IMR-90 (cell line): ENCODE measurements at regions not wholly inside any gene's neighbourhood (a gene's known extent, or its start where the extent isn't known, plus 50 kb on each side); places are given as distances from the start of the nearest gene placed in this dataset.

Source experiments
- ATAC-seq: fragments of 200-7000 bp; cut with Tn5 transposase; 2 replicates; pipeline ENCODE4 v1.9.1; 2020; ENCODE audit warnings: low read depth, mild to moderate bottlenecking, moderate library complexity
- BruUV-seq: library from RNA; stranded (reverse); fragments of 400-500 nt; replicated peaks from 2 replicates; lab custom pipeline; 2021; lab: Mats Ljungman, UMichigan
- CTCF ChIA-PET: fragments of 300-600 bp; formaldehyde crosslinking; extraction: SDS; loops from one replicate; lab custom pipeline; 2021; ENCODE audit warnings: antibody characterized with exemption; lab: Yijun Ruan, JAX
- POLR2A ChIA-PET: fragments of 300-600 bp; sonication (Branson Sonifier 250); formaldehyde crosslinking; loops from one replicate; lab custom pipeline; 2022; ENCODE audit warnings: antibody characterized with exemption; ENCODE audit not compliant: unreplicated experiment; lab: Charles Lee
- DNase-seq: peaks from one replicate; pipeline ENCODE4 v3.0.0; 2013
- H2AFZ ChIP-seq: replicated peaks from 2 replicates; pipeline ENCODE3; 2013; ENCODE audit warnings: low read length, mild to moderate bottlenecking; ENCODE audit not compliant: poor library complexity
- H2AK5ac ChIP-seq: 2 replicates; pipeline ENCODE4 v1.6.1; 2013; ENCODE audit warnings: low read depth, low read length, inconsistent platforms
- H2AK9ac ChIP-seq: replicated peaks from 2 replicates; pipeline ENCODE3; 2013; ENCODE audit warnings: mild to moderate bottlenecking, low read depth, low read length, moderate library complexity; ENCODE audit not compliant: poor library complexity
- H2BK120ac ChIP-seq: 2 replicates; pipeline ENCODE4 v1.6.1; 2013; ENCODE audit warnings: low read depth, low read length, inconsistent platforms
- H2BK15ac ChIP-seq: 3 replicates; pipeline ENCODE4 v1.6.1; 2013; ENCODE audit warnings: low read depth, low read length, inconsistent platforms
- H2BK20ac ChIP-seq: 2 replicates; pipeline ENCODE4 v1.6.1; 2013; ENCODE audit warnings: low read depth, mild to moderate bottlenecking, inconsistent platforms, low read length, moderate library complexity
- H2BK5ac ChIP-seq: 2 replicates; pipeline ENCODE4 v1.6.1; 2013; ENCODE audit warnings: mild to moderate bottlenecking, low read depth, low read length, inconsistent platforms; ENCODE audit not compliant: poor library complexity, severe bottlenecking
- H3K14ac ChIP-seq: replicated peaks from 2 replicates; pipeline ENCODE4 v1.6.1; 2013; ENCODE audit warnings: low read depth, low read length, inconsistent platforms
- H3K18ac ChIP-seq: 2 replicates; pipeline ENCODE4 v1.6.1; 2013; ENCODE audit warnings: low read depth, low read length, control low read depth
- H3K23ac ChIP-seq: 2 replicates; pipeline ENCODE4 v1.6.1; 2013; ENCODE audit warnings: low read depth, low read length, inconsistent platforms
- H3K27ac ChIP-seq: 2 replicates; pipeline ENCODE4 v1.5.1; 2013; ENCODE audit warnings: mild to moderate bottlenecking, control low read depth, low read length; ENCODE audit not compliant: insufficient read depth
- H3K27me3 ChIP-seq: 2 replicates; pipeline ENCODE4 v1.6.1; 2013; ENCODE audit warnings: low read length; ENCODE audit not compliant: control insufficient read depth, insufficient read depth
- H3K36me3 ChIP-seq: 2 replicates; pipeline ENCODE4 v1.6.1; 2013; ENCODE audit warnings: low read length, mixed read lengths; ENCODE audit not compliant: control insufficient read depth, insufficient read depth
- H3K4ac ChIP-seq: 2 replicates; pipeline ENCODE4 v1.6.1; 2013; ENCODE audit warnings: low read depth, low read length, inconsistent platforms
- H3K4me1 ChIP-seq: 2 replicates; pipeline ENCODE4 v1.6.1; 2013; ENCODE audit warnings: low read length, mixed read lengths; ENCODE audit not compliant: control insufficient read depth, insufficient read depth
- H3K4me2 ChIP-seq: 2 replicates; pipeline ENCODE4 v1.6.1; 2013; ENCODE audit warnings: low read depth, mild to moderate bottlenecking, control low read depth, low read length, moderate library complexity
- H3K4me3 ChIP-seq: 2 replicates; pipeline ENCODE4 v1.5.1; 2013; ENCODE audit warnings: low read depth, mild to moderate bottlenecking, control low read depth, low read length, moderate library complexity; ENCODE audit not compliant: insufficient read depth
- H3K56ac ChIP-seq: 2 replicates; pipeline ENCODE4 v1.6.1; 2013; ENCODE audit warnings: low read length, inconsistent platforms; ENCODE audit not compliant: insufficient read depth; ENCODE audit errors: extremely low read depth
- H3K79me1 ChIP-seq, 2 experiments: 2 replicates each; pipeline ENCODE4 v1.6.1; 2013; ENCODE audit warnings: low read length in 2 of 2, inconsistent platforms in 1 of 2, low read depth in 1 of 2
- H3K9ac ChIP-seq: 2 replicates; pipeline ENCODE4 v1.6.1; 2013; ENCODE audit warnings: low read depth, low read length, control low read depth
- H3K9me1 ChIP-seq: 2 replicates; pipeline ENCODE4 v1.6.1; 2013; ENCODE audit warnings: low read length, inconsistent platforms; ENCODE audit not compliant: insufficient read depth
- H3K9me3 ChIP-seq: 2 replicates; pipeline ENCODE4 v1.6.1; 2013; ENCODE audit warnings: low read length; ENCODE audit not compliant: control insufficient read depth, insufficient read depth
- H4K20me1 ChIP-seq: 2 replicates; pipeline ENCODE4 v1.6.1; 2013; ENCODE audit warnings: low read length, inconsistent platforms; ENCODE audit not compliant: insufficient read depth
- H4K5ac ChIP-seq: 2 replicates; pipeline ENCODE4 v1.6.1; 2013; ENCODE audit warnings: mild to moderate bottlenecking, low read depth, low read length, control low read depth
- H4K8ac ChIP-seq, 2 experiments: 2 replicates each; pipeline ENCODE4 v1.6.1; 2013; ENCODE audit warnings: low read depth in 2 of 2, low read length in 2 of 2, control low read depth in 1 of 2, inconsistent platforms in 1 of 2
- H4K91ac ChIP-seq: 2 replicates; pipeline ENCODE4 v1.6.1; 2013; ENCODE audit warnings: low read depth, low read length, inconsistent platforms; ENCODE audit not compliant: insufficient read depth
- BHLHE40 ChIP-seq: fragments of 150-350 bp; IDR thresholded peaks from 2 replicates; pipeline ENCODE4 v1.6.1; 2016; ENCODE audit warnings: mild to moderate bottlenecking, low read depth, low read length
- CEBPB ChIP-seq: IDR thresholded peaks from 2 replicates; pipeline ENCODE4 v1.6.1; 2012; ENCODE audit warnings: low read depth, low read length, improper control_type of control experiment
- CHD1 ChIP-seq: IDR thresholded peaks from 2 replicates; pipeline ENCODE4 v1.6.1; 2012; ENCODE audit warnings: low read depth, low read length, improper control_type of control experiment
- FOS ChIP-seq: fragments of 150-350 bp; IDR thresholded peaks from 2 replicates; pipeline ENCODE4 v1.6.1; 2016; ENCODE audit warnings: low read depth, low read length
- MAFK ChIP-seq: IDR thresholded peaks from 2 replicates; pipeline ENCODE4 v1.6.1; 2012; ENCODE audit warnings: low read depth, low read length, improper control_type of control experiment
- MAZ ChIP-seq: IDR thresholded peaks from 2 replicates; pipeline ENCODE4 v1.6.1; 2012; ENCODE audit warnings: low read depth, mild to moderate bottlenecking, low read length, improper control_type of control experiment, moderate library complexity, borderline replicate concordance
- MXI1 ChIP-seq: IDR thresholded peaks from 2 replicates; pipeline ENCODE4 v1.6.1; 2012; ENCODE audit warnings: low read depth, mild to moderate bottlenecking, low read length, moderate library complexity, borderline replicate concordance
- NFE2L2 ChIP-seq: fragments of 150-350 bp; IDR thresholded peaks from 2 replicates; pipeline ENCODE4 v1.6.1; 2016; ENCODE audit warnings: low read depth, mild to moderate bottlenecking, low read length
- POLR2A ChIP-seq: IDR thresholded peaks from 2 replicates; pipeline ENCODE4 v1.6.1; 2012; ENCODE audit warnings: mild to moderate bottlenecking, low read depth, low read length
- RAD21 ChIP-seq: IDR thresholded peaks from 2 replicates; pipeline ENCODE4 v1.6.1; 2012; ENCODE audit warnings: low read length, improper control_type of control experiment
- RCOR1 ChIP-seq: IDR thresholded peaks from 2 replicates; pipeline ENCODE4 v1.6.1; 2012; ENCODE audit warnings: mild to moderate bottlenecking, low read length, improper control_type of control experiment; ENCODE audit not compliant: insufficient replicate concordance
- RFX5 ChIP-seq: IDR thresholded peaks from 2 replicates; pipeline ENCODE4 v1.8.0; 2012; ENCODE audit warnings: low read depth, mild to moderate bottlenecking, low read length, moderate library complexity
- SMC3 ChIP-seq: fragments of 150-350 bp; IDR thresholded peaks from 2 replicates; pipeline ENCODE4 v1.6.1; 2016; ENCODE audit warnings: low read depth, mild to moderate bottlenecking, antibody characterized with exemption, low read length, moderate library complexity
- dilution Hi-C: fragments of 300-500 bp; cut with HindIII; formaldehyde crosslinking; loops from one replicate; pipeline ENCODE4 v1.14.3; 2018; ENCODE audit warnings: low sequenced_read_pairs; ENCODE audit not compliant: unreplicated experiment
- in situ Hi-C: fragments of 300-500 bp; cut with MboI; formaldehyde crosslinking; loops from 3 replicates; pipeline ENCODE4 v1.14.3; 2019; ENCODE audit warnings: low sequenced_read_pairs, inconsistent platforms, mixed read lengths
- intact Hi-C: fragments of 100-400 bp; cut with micrococcal nuclease; formaldehyde crosslinking; loops from 2 replicates; pipeline ENCODE4 v1.10.0; 2022
- TF ChIP-seq, protein P1 (sequence below): fragments of 150-350 bp; IDR thresholded peaks from 2 replicates; pipeline ENCODE4 v1.6.1; 2017; ENCODE audit warnings: mild to moderate bottlenecking, antibody characterized with exemption, low read length, low read depth
- TF ChIP-seq, protein P2 (sequence below): fragments of 150-350 bp; IDR thresholded peaks from 2 replicates; pipeline ENCODE4 v1.6.1; 2016; ENCODE audit warnings: low read depth, mild to moderate bottlenecking, low read length, moderate library complexity, borderline replicate concordance
- TF ChIP-seq, protein P3 (sequence below): conservative IDR thresholded peaks from 2 replicates; pipeline ENCODE4 v1.5.1; 2012; ENCODE audit warnings: mild to moderate bottlenecking, low read depth, low read length, improper control_type of control experiment

DNA sequence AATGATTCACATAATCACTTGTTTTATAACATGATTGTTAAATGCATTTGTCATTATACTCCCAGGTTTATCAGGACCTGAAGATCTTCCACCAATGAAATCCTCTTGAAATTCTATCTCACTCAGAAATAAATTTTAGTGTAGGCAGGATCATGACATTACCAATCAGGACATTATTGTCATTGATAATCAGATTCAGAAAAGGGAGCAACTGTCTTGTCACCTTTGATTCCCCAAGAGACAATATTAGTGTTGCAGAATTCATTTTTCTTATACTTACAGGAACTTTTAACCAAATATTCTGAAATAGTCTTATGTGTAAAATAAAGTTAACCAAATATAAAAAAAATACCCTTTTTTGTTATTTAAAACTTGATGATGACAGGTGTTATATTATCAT, 1892.5 kb upstream of the ADGRL3 start:
- Histone ChIP-seq H3K27me3 (no peaks in the 10 kb centered on the region), H2BK15ac (no peak overlapping the region), H3K9me1 (no peaks in the 10 kb centered on the region), H2BK5ac (no peak overlapping the region), H3K36me3 (no peaks in the 10 kb centered on the region), H3K23ac (no peak overlapping the region), H3K27ac (no peak overlapping the region), H4K5ac (no peak overlapping the region), H2AK9ac (no peak overlapping the region), H3K18ac (no peak overlapping the region), H2AFZ (no peak overlapping the region), H4K20me1 (no peaks in the 10 kb centered on the region), H3K56ac (no peak overlapping the region), H3K9me3 (peaks cover 2% of the 10 kb centered on the region; the same call in 1 of the 2 replicates), H2AK5ac (no peak overlapping the region), H3K9ac (no peak overlapping the region), H3K4me3 (no peak overlapping the region), H4K8ac (no peak overlapping the region), H3K79me1 (no peaks in the 10 kb centered on the region), H2BK20ac (no peak overlapping the region), H3K4me1 (no peaks in the 10 kb centered on the region), H4K91ac (no peak overlapping the region), H3K14ac (no peak overlapping the region), H3K4ac (no peak overlapping the region), H3K4me2 (no peak overlapping the region), H2BK120ac (no peak overlapping the region)
- POLR2A ChIA-PET: no interaction called here
- CTCF ChIA-PET: no interaction called here
- DNase-seq (no peak), ATAC-seq (no peak)
- TF ChIP-seq FOS: no peak
- no peak for TF ChIP-seq SMC3
- no peak for TF ChIP-seq CHD1
- no peak for TF ChIP-seq RCOR1
- TF ChIP-seq MXI1: no peak
- no peak for TF ChIP-seq RFX5
- no peak for TF ChIP-seq MAZ
- TF ChIP-seq CEBPB: no peak
- TF ChIP-seq, protein P1, sequence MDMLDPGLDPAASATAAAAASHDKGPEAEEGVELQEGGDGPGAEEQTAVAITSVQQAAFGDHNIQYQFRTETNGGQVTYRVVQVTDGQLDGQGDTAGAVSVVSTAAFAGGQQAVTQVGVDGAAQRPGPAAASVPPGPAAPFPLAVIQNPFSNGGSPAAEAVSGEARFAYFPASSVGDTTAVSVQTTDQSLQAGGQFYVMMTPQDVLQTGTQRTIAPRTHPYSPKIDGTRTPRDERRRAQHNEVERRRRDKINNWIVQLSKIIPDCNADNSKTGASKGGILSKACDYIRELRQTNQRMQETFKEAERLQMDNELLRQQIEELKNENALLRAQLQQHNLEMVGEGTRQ: no peak
- TF ChIP-seq BHLHE40: no peak
- TF ChIP-seq, protein P2, sequence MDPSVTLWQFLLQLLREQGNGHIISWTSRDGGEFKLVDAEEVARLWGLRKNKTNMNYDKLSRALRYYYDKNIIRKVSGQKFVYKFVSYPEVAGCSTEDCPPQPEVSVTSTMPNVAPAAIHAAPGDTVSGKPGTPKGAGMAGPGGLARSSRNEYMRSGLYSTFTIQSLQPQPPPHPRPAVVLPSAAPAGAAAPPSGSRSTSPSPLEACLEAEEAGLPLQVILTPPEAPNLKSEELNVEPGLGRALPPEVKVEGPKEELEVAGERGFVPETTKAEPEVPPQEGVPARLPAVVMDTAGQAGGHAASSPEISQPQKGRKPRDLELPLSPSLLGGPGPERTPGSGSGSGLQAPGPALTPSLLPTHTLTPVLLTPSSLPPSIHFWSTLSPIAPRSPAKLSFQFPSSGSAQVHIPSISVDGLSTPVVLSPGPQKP: no peak
- no peak for TF ChIP-seq RAD21
- TF ChIP-seq, protein P3, sequence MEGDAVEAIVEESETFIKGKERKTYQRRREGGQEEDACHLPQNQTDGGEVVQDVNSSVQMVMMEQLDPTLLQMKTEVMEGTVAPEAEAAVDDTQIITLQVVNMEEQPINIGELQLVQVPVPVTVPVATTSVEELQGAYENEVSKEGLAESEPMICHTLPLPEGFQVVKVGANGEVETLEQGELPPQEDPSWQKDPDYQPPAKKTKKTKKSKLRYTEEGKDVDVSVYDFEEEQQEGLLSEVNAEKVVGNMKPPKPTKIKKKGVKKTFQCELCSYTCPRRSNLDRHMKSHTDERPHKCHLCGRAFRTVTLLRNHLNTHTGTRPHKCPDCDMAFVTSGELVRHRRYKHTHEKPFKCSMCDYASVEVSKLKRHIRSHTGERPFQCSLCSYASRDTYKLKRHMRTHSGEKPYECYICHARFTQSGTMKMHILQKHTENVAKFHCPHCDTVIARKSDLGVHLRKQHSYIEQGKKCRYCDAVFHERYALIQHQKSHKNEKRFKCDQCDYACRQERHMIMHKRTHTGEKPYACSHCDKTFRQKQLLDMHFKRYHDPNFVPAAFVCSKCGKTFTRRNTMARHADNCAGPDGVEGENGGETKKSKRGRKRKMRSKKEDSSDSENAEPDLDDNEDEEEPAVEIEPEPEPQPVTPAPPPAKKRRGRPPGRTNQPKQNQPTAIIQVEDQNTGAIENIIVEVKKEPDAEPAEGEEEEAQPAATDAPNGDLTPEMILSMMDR: no peak
- TF ChIP-seq MAFK: no peak
- TF ChIP-seq POLR2A: no peak
- TF ChIP-seq NFE2L2: no peak
- BruUV-seq: no TSS peak
- dilution Hi-C loops: no loop called here
- intact Hi-C loops: no loop called here
- in situ Hi-C loops: no loop called here
